GM18868 (cell line): ENCODE measurements at regions not wholly inside any gene's neighbourhood (a gene's known extent, or its start where the extent isn't known, plus 50 kb on each side); places are given as distances from the start of the nearest gene placed in this dataset.

Experiments used
- ATAC-seq: cut with Tn5 transposase; IDR thresholded peaks from one replicate; pipeline ENCODE4 v1.9.1; 2021; ENCODE audit warnings: mild to moderate bottlenecking, moderate library complexity; ENCODE audit not compliant: unreplicated experiment

GRCh38 chr14:29102996-29103395 lies 336.4 kb downstream of the FOXG1 start:
- no peak for ATAC-seq

- ATAC-seq: no peak
Observed at GRCh38 chr14:29108908-29109307, 342.3 kb downstream of the FOXG1 start.

GRCh38 chr14:29109589-29109988 lies 343.0 kb downstream of the FOXG1 start:
- no peak for ATAC-seq

GRCh38 chr14:29111554-29111953 lies 345.0 kb downstream of the FOXG1 start:
- no peak for ATAC-seq

- no peak for ATAC-seq
Observed at GRCh38 chr14:29123017-29123416, 356.4 kb downstream of the FOXG1 start.

GRCh38 chr14:29126361-29126760 lies 359.8 kb downstream of the FOXG1 start:
- no peak for ATAC-seq

GRCh38 chr14:29126865-29127264 lies 360.3 kb downstream of the FOXG1 start:
- no peak for ATAC-seq

- ATAC-seq: no peak
Observed at GRCh38 chr14:29140016-29140415, 373.4 kb downstream of the FOXG1 start.

- no peak for ATAC-seq
Observed at GRCh38 chr14:29144621-29145020, 378.0 kb downstream of the FOXG1 start.

GRCh38 chr14:29148221-29148620 lies 381.6 kb downstream of the FOXG1 start:
- no peak for ATAC-seq

- ATAC-seq: no peak
Observed at GRCh38 chr14:29149798-29150197, 383.2 kb downstream of the FOXG1 start.

- ATAC-seq: no peak
Observed at GRCh38 chr14:29150659-29151058, 384.1 kb downstream of the FOXG1 start.

- no peak for ATAC-seq
Observed at GRCh38 chr14:29156096-29156495, 389.5 kb downstream of the FOXG1 start.

- ATAC-seq: no peak
Observed at GRCh38 chr14:29161593-29161992, 395.0 kb downstream of the FOXG1 start.

- ATAC-seq: no peak
Observed at GRCh38 chr14:29163109-29163508, 396.5 kb downstream of the FOXG1 start.

GRCh38 chr14:29165431-29165830 lies 398.8 kb downstream of the FOXG1 start:
- no peak for ATAC-seq

- ATAC-seq: no peak
Observed at GRCh38 chr14:29166507-29166906, 399.9 kb downstream of the FOXG1 start.

- ATAC-seq: no peak
Observed at GRCh38 chr14:29168149-29168548, 401.6 kb downstream of the FOXG1 start.

- no peak for ATAC-seq
Observed at GRCh38 chr14:29169408-29169807, 402.8 kb downstream of the FOXG1 start.

GRCh38 chr14:29175706-29176105 lies 409.1 kb downstream of the FOXG1 start:
- ATAC-seq: no peak

GRCh38 chr14:29176876-29177275 lies 410.3 kb downstream of the FOXG1 start:
- no peak for ATAC-seq

GRCh38 chr14:29178971-29179370 lies 412.4 kb downstream of the FOXG1 start:
- ATAC-seq: no peak

- no peak for ATAC-seq
Observed at GRCh38 chr14:29191092-29191491, 424.5 kb downstream of the FOXG1 start.

- no peak for ATAC-seq
Observed at GRCh38 chr14:29197557-29197956, 431.0 kb downstream of the FOXG1 start.
